ENCODE measurements at regions not wholly inside any gene's neighbourhood (a gene's known extent, or its start where the extent isn't known, plus 50 kb on each side); places are given as distances from the start of the nearest gene placed in this dataset.

DNA sequence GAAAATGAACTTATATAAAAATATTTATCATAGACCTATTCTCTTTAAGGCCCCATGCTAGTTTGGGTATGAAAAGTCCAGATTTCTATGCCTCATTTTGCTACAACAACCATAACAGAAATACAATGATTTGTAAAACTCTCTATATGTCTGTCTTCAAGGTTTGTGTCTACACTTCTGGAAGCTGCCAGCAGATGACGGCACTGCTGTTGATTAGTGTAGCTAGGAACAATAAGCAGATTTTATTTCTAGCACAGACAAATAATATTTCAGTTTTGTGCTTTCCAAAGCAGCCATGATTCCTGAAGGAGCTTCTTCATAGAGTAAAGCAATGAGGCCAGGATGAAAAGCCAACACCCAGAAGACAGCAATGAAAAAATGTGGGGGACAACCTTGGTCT, 779.6 kb upstream of the ADGRL2 start:
- H3K4me3 ChIP-seq, result no peak overlapping the region
- H3K36me3 ChIP-seq, result no peaks in the 10 kb centered on the region
- no peaks in the 10 kb centered on the region for H3K27me3 ChIP-seq
- ATAC-seq, result no peak
- no peaks in the 10 kb centered on the region for H3K9me3 ChIP-seq
- TF ChIP-seq, protein P1, sequence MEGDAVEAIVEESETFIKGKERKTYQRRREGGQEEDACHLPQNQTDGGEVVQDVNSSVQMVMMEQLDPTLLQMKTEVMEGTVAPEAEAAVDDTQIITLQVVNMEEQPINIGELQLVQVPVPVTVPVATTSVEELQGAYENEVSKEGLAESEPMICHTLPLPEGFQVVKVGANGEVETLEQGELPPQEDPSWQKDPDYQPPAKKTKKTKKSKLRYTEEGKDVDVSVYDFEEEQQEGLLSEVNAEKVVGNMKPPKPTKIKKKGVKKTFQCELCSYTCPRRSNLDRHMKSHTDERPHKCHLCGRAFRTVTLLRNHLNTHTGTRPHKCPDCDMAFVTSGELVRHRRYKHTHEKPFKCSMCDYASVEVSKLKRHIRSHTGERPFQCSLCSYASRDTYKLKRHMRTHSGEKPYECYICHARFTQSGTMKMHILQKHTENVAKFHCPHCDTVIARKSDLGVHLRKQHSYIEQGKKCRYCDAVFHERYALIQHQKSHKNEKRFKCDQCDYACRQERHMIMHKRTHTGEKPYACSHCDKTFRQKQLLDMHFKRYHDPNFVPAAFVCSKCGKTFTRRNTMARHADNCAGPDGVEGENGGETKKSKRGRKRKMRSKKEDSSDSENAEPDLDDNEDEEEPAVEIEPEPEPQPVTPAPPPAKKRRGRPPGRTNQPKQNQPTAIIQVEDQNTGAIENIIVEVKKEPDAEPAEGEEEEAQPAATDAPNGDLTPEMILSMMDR (IDR thresholded peaks at IDR 0.05), result no peak
- intact Hi-C loops (cut with DNase I), result no loop called here
- DNase-seq, result no peak
- no peaks in the 10 kb centered on the region for H3K4me1 ChIP-seq
- no peak overlapping the region for H3K27ac ChIP-seq

- no peaks in the 10 kb centered on the region for H3K9me3 ChIP-seq
- ATAC-seq, result no peak
- H3K27ac ChIP-seq, result no peak overlapping the region
- TF ChIP-seq, protein P1 (IDR thresholded peaks at IDR 0.05), result no peak
- DNase-seq, result no peak
- intact Hi-C loops (cut with DNase I), result no loop called here
- H3K4me1 ChIP-seq, result no peaks in the 10 kb centered on the region
- no peaks in the 10 kb centered on the region for H3K27me3 ChIP-seq
- H3K36me3 ChIP-seq, result no peaks in the 10 kb centered on the region
- H3K4me3 ChIP-seq, result no peak overlapping the region
These were observed 780.2 kb upstream of the ADGRL2 start for GRCh38 chr1:81020506-81020905.

DNA sequence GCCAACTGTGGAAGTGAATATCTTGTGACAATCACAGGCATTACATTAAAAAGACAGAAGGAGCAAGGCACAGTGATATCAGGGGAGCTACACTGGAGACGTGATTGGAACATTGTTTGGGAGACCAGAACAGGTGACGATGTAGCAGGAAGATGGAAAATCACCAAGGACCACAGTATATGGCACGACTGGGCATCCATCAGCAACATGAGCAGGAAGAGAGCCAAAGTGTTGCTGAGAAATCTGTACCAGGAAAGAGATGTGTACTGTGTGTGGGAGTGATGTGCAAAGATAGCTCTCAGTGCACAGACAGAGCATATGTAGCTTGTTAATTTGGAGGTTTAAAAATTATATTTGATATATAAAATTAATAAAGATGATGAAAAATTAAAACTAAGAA, 790.6 kb upstream of the ADGRL2 start:
- DNase-seq (no peak), ATAC-seq (no peak)
- Histone ChIP-seq H3K4me3 (no peak overlapping the region), H3K36me3 (no peaks in the 10 kb centered on the region), H3K9me3 (no peaks in the 10 kb centered on the region), H3K27me3 (no peaks in the 10 kb centered on the region), H3K4me1 (no peaks in the 10 kb centered on the region), H3K27ac (no peak overlapping the region)
- TF ChIP-seq, protein P1 (IDR thresholded peaks at IDR 0.05), result no peak
- intact Hi-C loops (cut with DNase I), result no loop called here

- Histone ChIP-seq H3K4me1 (no peaks in the 10 kb centered on the region), H3K36me3 (no peaks in the 10 kb centered on the region), H3K27ac (no peak overlapping the region), H3K9me3 (no peaks in the 10 kb centered on the region), H3K27me3 (no peaks in the 10 kb centered on the region), H3K4me3 (no peak overlapping the region)
- DNase-seq (no peak), ATAC-seq (no peak)
- intact Hi-C loops (cut with DNase I), result no loop called here
- TF ChIP-seq, protein P1 (IDR thresholded peaks at IDR 0.05), result no peak
These were observed 792.4 kb upstream of the ADGRL2 start for GRCh38 chr1:81008293-81008692.

GRCh38 chr1:81007024-81007423, 793.7 kb upstream of the ADGRL2 start:
- Histone ChIP-seq H3K4me1 (no peaks in the 10 kb centered on the region), H3K27me3 (no peaks in the 10 kb centered on the region), H3K27ac (no peak overlapping the region), H3K9me3 (no peaks in the 10 kb centered on the region), H3K4me3 (no peak overlapping the region), H3K36me3 (no peaks in the 10 kb centered on the region)
- TF ChIP-seq, protein P1 (IDR thresholded peaks at IDR 0.05), result no peak
- intact Hi-C loops (cut with DNase I), result no loop called here
- no peak for DNase-seq
- ATAC-seq, result no peak

DNA sequence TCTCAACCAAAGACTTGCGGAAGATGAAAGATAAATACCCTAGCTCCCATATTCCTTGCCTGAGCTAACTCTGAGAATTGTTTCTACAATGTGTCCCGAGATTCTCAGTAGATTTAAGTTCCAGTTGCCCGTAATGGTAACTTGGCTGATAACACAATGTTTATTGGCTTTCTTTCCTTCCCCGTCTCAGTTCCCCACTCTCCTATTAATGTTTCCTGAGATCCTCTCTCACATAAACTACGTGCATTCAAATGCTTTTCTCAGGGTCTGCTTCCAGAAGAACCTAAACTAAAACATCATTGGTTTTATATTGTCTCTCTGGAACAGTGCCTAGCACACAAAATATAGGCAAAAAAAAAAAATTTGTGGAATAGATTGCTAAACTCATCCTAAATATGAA, 794.2 kb upstream of the ADGRL2 start:
- Histone ChIP-seq H3K4me1 (no peaks in the 10 kb centered on the region), H3K9me3 (no peaks in the 10 kb centered on the region), H3K27ac (no peak overlapping the region), H3K4me3 (no peak overlapping the region), H3K36me3 (no peaks in the 10 kb centered on the region), H3K27me3 (no peaks in the 10 kb centered on the region)
- TF ChIP-seq, protein P1 (IDR thresholded peaks at IDR 0.05), result no peak
- DNase-seq (no peak), ATAC-seq (no peak)
- intact Hi-C loops (cut with DNase I), result no loop called here
